NCI-H1048 (cell line): ENCODE measurements at regions not wholly inside any gene's neighbourhood (a gene's known extent, or its start where the extent isn't known, plus 50 kb on each side); places are given as distances from the start of the nearest gene placed in this dataset.
"Not testable (repeated sequence)": the region's sequence is repeated elsewhere in the genome, so short reads cannot be mapped to it uniquely, and the experiment has no call there.

ENCODE experiments used
- DNase-seq: peaks from one replicate; lab custom pipeline; 2025; lab: John Stamatoyannopoulos, UW

DNA sequence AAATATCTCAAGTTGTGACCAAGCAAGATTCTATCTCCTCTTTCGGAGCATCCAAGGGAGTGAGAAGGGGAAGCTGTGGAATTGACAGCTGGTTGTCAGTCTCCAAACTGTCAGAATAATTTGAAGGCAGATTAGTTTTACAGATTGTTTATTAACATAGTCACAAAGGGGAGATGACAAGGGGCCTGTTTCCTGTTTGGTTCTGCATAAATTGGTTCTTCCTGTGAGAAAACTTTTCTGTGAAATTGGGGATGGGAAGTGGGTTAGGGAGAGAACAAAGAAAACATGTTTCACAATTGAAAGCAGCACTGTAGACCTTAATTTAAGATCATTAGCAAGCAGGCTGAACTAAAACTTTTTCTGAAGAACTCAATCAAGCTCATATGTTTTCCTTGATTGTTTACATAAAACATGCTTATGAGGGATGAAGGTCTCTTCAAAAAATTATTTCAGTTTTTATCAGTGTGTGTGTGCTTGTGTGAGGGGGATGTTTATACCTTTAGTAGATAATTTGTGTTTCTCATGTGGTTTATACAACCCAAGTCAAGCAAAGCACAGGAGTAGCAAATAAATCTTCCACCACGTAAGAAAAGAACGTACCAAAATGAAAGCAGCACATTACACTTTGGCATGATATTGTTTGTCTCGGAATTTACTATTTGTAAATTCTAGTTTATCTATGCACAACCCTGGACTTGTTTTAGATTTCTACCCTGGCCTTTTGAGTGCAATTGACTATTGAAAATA, 604.9 kb upstream of the CDH2 start:
- DNase-seq = no peak

DNA sequence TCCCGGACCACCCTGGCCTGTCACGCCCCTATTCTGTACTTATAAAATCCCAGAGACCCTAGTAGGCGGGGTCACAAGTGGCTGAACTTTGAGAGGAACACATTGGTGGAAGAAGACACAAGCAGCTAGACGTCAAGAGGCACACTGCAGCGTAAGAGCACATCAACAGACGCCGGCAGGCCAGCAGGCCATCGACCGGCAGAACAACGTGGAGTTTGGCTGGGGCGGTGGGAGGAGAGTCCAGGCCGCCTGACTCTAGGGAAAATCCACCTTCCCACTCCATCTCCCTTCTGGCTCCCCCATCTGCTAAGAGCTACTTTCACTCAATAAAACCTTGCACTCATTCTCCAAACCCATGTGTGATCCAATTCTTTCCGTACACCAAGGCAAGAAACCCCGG, 601.8 kb upstream of the CDH2 start:
- DNase-seq = no peak

DNA sequence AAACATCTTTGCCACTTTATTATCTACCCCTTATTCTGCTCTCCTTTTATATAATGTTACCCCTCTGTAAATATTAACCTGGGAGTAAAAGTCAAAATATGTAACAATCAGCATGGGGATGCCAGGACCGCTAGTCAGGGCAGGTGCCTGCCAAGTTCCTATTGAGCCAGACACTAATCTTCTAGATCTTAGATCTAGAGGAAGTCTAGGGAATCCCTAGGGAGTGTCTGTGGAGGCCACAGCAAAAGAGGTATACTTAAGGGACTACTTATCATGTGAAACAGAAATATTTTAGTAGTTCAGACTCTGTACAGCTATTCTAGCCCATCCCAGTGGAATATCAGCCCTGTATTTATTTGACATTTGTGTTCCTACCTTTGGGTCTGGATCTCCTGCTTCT, 600.8 kb upstream of the CDH2 start:
- no peak for DNase-seq

DNA sequence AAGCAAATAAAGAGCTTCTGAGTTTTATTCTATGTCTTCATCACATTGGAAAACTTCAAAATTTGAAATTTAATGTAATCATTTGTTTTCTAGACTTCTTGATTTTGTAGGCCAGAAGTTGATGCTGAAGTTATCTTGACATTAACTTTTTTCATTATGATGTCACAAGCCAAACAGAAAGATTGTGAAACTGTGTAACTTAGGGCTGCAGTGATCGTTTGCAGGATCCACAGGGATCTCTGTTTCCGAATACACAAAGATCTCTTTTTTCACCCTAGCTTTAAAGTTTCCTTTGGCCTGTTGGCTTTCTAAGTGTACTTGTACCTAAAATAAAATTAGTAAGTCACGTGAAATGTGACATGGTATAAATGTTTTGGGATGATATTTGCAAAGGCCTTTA, 594.9 kb upstream of the CDH2 start:
- no peak for DNase-seq

DNA sequence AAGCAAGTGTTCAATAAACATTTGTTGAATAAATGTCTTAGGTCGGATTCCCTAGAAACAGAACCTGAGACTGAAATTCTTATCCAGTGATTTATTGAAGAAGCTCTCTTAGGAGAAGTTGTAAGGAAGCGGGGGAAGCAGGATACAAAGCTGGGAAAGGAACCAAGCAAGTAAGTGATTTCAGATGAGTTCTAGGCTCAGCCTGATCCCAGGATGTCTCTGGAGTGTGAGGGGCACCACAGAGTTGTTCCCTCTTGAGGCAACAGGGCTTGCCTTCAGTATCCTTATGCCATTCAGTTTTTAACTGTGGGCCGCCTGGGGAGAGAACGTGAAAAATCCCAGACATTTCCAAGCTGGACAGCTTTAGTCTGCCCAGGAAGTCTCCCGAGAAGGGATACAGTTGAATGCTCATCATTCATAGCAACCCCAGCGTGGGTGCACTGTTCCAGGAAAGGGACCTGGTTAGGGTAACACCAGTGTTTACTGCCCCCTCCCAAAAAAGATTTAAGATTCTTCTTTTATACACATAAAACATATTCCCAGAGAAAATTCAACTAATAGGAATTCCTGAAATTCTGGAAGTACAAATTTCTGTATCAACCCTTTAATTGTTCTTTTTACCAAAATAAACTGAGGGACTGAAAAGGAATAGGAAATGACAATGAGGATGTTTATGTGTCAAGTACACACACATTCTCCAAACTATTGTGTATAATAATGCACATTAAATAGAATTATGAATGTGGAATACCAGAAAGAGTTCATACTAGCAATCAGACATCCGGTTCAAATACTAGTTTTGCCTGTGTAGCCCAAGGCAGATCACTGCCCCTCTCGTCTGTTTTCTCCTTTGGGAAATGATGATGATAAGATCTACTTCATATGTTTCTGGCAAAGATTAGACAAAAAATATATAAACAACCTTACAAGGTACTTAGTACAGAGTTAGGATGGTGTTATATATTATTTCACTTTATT, 592.1 kb upstream of the CDH2 start:
- no peak for DNase-seq

DNA sequence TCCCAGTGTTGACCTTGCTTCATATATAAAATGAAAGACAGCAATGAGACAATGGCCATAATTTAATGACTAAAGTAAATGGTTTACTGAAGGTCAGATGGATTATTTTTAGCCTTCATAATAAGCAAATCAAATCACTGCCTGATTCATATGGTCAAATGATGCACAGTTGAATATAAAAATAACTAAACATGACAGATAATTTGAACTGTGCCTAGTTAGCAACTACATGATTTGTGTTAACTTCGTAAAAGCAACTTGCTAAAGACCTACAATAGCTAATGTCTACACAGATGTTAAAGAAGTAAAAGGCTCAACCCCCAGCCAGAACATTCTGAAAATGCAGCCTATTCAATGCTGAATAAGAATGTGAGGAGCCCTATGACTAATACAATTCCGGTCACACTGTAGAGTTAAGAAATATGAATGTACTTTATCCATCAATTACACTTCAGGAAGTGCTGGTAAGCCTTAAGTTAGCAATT, 590.8 kb upstream of the CDH2 start:
- DNase-seq = no peak

DNA sequence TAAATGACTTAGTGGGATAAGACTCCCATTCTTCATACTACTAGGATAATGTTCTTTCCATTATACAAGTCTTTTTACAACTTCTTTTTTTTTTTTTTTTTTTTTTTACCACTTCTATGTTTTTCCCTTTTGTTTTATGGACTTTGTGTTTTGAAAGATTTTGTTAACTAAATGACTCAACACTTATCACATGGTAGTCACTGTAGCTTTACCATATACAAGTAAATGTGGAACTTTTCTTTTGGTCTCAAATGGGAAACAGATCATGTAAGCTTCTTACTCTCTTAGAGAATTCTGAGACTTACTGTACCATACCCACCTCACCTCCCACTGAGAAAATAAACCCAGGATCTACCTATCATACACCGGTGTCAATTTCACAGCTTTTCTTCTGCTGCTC, 590.3 kb upstream of the CDH2 start:
- no peak for DNase-seq

DNA sequence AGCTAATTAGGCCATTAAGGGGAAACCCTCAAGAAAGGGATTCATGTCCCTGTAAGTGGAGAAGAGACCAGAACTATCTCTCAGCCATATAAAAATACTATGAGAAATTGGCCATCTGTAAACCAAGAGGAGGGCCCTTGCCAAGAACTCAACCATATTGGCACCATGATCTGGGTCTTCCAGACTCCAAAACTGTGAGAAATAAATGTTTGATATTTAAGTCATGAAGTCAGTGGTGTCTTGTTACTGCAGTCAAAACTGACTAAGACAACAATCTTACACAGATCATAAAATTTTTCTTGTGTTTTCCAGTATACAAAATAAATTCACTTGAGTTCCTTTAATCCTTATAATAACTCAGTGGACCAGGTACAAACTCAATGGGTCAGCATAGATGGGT, 589.8 kb upstream of the CDH2 start:
- no peak for DNase-seq

DNA sequence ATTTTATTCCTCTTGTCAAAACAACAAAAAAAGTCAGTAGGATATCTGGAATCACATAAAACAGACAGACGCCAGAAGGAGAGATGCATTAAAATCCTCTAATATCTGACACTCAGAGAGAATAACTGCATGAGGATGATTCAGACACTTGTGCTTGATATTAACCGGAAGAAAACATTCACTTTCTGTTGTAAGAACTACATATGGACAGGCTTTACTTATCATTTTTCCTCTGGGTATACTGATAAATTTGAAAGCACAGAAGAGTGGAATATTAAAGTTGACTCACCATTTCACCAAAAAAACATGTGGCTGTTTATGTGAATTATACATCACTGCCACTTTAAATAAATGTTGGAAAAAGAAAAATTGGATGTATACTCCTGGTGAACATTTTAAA, 589.1 kb upstream of the CDH2 start:
- no peak for DNase-seq

DNA sequence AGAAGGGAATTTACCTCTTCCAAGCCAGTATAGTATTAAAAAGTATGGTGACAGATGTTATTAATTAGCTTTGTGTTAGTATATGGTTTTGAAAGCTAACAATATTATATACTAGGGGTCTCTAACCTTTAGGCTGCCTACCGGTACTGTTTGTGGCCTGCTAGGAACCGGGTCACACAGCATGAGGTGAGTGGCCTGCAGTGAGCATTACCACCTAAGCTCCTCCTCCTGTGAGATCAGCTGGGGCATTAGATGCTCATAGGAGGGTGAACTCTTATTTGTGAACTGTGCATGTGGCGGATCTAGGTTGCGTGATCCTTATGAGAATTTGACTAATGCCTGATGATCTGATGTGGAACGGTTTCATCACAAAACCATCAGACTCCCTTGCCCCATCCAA, 583.4 kb upstream of the CDH2 start:
- DNase-seq = no peak

DNA sequence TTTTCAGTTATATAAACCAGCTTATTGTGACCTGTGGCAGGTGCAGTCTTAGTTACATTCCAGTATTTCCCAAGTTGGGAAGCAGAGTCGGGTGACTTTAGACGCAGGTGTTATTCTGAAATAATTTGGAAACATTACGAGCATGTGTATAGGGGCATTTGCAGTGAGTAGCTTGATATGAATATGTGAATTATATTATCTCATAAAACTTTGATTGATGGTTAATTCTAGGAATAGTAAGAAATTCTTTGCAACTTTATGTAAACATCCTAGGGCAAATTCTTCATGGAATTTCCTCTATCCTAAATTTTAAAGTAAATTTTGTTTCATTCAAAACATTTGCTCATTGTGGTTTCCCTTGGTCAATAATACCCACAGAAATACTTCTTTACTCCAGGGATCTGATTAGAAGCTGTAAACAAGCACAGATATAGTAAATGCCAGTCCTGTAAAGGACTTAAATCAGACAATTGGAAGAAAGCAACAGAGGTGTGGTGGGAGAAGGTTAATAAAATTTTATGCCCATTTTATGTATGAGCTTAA, 580.6 kb upstream of the CDH2 start:
- DNase-seq = no peak

DNA sequence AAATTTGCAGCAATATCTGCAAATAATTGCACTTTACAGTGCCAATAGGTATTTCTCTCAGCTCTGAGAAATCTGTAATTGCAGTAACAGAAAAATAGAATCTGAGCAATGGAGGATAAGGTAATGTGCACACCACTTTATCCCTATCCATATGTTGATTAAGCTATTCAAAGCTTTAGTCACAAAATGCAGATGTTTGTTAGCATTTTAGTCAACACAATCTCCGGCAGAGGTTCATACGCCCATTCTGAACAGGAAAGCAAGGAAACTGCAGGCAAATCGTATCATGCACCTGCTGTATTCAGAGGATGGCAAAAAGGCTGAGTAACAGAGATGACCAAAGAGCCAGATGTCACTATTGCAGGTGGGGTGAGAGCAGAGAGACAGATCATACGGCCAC, 566.2 kb upstream of the CDH2 start:
- no peak for DNase-seq

DNA sequence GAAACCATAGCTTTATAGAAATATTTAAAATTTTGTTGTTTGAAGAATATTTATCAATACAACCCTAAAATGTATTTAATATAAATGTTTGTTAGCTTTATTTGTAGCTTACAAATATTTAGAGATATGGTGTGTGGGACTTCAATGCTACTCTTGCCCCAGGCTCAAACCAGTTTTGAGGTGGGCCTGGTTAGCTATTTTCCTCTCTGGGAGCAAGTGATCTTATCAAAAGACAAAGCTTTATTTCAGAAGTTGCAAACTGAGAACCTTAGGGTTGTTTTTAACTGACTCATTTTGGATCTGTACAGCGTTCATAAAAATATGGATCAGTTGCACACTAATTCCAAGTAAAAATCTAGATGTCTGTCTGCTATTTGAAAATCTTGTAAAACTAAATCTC, 563.6 kb upstream of the CDH2 start:
- no peak for DNase-seq

DNA sequence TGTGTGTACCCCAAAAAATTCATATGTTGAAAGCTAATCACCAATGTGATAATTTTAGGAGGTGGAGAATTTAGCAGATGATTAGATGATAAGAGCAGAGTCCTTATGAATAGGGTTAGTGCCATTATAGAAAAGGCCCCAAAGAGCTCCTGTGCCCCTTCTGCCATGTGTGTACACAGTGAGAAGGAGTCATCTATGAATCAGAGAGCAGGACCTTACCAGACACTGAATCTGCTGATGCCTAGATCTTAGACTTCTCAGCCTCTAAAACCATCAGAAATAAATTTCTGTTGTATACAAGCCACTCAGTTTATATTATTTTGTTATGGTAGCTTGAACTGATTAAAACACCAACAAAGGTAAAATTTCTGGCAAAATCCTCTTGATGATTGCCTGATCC, 560.0 kb upstream of the CDH2 start:
- DNase-seq = no peak

DNA sequence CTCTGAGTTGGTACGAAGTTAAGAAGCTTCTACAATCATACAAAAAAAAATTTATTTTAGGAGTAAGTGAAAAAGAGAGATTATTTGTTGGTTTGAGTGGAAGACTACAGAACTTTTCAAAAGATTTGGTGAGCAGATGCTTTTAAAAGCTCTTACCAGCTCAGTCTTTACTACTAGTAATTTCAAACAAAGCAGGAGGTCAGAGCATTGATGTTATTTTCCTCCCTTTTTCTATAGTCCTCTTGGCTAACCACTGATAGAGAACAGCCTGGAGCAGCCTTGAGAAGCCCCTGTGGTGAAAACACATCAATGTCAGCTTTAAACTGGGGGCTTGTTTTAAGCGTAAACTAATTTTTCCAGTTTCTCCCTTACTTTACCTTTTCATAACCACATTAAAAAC, 559.3 kb upstream of the CDH2 start:
- no peak for DNase-seq

DNA sequence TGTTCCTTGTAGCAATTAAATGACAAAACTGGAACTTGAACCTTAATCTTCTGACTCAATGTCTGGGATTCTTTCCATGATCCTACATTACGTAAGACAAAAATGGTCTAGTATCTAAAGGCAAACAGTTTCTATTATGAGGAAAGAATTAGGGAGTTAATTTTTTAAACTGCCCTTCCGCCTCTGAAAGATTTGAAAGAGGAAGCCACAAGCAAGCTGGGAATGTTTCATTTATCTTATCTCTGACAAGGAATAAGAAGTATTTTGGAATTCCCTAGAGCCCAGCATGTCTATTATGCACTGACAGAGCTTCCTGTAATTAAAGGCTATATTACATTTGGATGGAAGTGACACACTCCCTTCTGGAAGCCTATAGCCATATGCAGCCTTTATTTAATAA, 558.8 kb upstream of the CDH2 start:
- no peak for DNase-seq

DNA sequence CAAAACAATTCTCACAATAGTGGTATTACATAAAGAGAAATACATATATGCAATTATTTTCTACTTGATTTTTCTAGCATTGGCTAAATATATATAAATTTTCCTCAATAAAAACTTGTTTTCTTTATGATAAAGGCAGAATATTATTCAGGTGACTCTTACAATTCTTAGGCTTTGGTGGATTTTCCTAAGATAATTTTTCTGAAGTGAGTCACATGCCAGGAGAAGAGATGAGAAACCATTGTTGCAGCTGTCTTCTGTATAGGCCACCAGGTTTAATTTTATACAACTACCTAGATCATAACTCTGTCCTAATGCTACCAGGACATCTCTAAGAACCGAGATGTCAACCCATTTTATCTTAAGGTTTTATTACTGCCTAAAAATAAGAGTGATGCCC, 552.4 kb upstream of the CDH2 start:
- no peak for DNase-seq

DNA sequence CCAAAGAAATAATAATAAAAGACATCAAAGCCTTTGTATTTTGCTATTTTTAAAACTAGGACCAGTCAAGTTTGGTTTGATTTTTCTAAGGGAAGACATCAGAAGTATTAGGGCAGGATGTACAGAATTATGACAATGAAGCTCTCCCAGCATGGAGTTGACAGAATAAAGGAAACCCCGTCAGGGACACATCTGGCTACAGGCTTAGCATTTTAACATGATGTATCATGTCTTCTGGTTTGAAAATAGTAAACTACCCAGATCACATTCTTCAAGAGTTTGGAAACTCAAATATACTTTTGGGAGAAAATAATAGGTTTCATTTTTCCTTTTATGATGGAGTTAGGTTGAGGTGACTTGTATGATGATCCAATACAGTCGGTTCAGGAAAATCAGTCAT, 552.0 kb upstream of the CDH2 start:
- DNase-seq = no peak

DNA sequence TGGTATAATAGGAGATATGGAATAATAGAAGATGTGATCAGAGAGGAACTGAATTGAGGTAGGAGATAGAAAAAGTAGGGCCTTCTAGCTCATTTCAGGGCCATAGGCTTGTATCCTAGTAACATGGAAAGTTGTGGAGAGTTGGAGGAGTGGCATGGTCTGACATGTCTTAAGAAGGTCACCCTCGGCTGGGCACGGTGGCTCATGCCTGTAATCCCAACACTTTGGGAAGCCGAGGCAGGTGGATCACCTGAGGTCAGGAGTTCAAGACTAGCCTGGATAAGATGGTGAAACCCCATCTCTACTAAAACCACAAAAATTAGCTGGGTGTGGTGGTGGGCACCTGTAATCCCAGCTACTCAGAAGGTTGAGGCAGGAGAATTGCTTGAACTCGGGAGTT, 550.3 kb upstream of the CDH2 start:
- not testable (repeated sequence) for DNase-seq

DNA sequence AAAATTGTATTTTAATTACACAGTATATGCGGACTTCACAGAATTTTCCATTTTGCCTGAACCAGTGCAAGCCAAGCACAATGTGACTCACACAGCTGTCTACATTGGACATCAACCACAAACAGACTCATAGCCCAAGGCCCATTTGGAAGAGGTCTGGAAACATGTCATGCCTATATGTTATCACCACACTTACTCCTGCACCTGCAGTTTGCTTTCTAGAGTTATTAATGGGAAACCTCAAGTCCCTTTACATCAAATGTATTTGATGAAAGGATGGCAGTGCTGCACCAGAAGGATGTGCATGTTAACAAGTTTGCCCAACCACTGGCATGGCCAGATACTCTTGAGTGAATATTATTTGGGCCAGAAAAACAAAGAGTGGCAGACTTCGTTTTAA, 548.9 kb upstream of the CDH2 start:
- DNase-seq = no peak

DNA sequence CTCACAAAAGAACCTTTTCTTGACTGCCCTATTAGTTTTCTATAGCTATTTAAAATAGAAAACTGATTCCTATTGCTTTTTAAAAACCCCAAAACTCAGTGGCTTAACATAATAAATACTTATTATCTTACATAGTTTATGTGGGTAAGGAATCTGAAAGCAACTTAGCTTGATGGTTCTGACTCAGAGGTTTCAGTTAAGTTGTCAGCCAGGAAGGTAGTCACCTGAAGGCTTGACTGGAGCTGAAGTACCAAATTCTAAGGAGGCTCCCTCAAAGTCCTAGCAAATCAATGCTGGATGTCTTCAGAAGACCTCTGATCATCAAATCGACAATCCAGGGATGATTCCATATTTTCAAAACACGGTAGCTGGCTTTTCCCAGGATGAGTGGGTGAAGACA, 546.6 kb upstream of the CDH2 start:
- no peak for DNase-seq

DNA sequence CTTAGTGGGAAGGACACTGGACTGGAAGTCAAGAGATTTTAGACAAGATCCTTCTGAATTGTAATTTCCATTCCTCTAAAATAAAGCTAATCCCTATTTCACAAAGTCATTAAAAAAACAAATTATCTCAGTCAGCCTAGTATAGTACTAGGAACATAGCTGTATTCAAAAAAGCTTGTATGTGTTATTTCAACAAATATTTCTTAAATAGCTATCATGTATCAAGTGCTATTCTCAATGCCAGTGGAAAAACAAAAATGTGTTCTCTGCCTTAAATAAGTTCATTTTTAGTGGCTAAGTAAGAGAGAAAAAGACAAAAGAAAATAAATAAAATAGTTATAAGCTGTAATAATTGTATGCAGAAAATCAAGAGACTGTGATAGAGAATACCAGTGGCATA, 541.8 kb upstream of the CDH2 start:
- DNase-seq = no peak

DNA sequence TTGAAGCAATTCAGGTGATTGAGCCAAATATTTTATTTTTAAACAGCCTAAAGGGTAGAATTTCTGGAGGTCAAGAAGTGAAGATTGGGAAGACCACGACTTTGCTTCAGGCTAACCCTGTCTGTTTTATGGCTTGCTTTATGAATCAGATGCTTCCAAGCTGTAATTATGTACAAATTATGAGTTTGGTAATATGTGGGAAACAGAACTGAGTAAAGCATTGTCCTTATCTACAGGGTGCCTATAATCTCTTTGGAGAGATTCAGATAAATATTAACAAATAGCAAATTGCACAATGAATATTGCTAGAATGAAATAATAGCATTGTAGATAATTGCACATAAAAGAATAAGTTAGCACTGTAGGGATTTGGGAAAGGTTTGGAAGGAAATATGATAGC, 539.4 kb upstream of the CDH2 start:
- DNase-seq = no peak
